OCI-LY1 (cell line): ENCODE measurements at regions not wholly inside any gene's neighbourhood (a gene's known extent, or its start where the extent isn't known, plus 50 kb on each side); places are given as distances from the start of the nearest gene placed in this dataset.

Source experiments
- H2AFZ ChIP-seq: fragments of 200-600 bp; sonication (generic), shearing (Covaris generic); 2 replicates; pipeline ENCODE4 v1.6.0; 2014; ENCODE audit warnings: antibody characterized with exemption, mild to moderate bottlenecking, low read length
- H3F3A ChIP-seq: fragments of 200-600 bp; sonication (generic), shearing (Covaris generic); 2 replicates; pipeline ENCODE4 v1.6.0; 2014; ENCODE audit warnings: mild to moderate bottlenecking, antibody characterized with exemption, low read length, moderate library complexity; ENCODE audit not compliant: insufficient read depth
- H3K27ac ChIP-seq: fragments of 200-600 bp; sonication (generic); 2 replicates; pipeline ENCODE4 v1.5.1; 2014; ENCODE audit warnings: low read length, mixed run types, mild to moderate bottlenecking, low read depth; ENCODE audit not compliant: poor library complexity, severe bottlenecking
- H3K27me3 ChIP-seq: fragments of 200-600 bp; sonication (generic); 2 replicates; pipeline ENCODE4 v1.6.0; 2014; ENCODE audit warnings: antibody characterized with exemption, mild to moderate bottlenecking, low read length, moderate library complexity; ENCODE audit not compliant: insufficient read depth
- H3K36me3 ChIP-seq: fragments of 200-600 bp; sonication (generic); 2 replicates; pipeline ENCODE4 v1.6.1; 2014; ENCODE audit warnings: mild to moderate bottlenecking, antibody characterized with exemption, low read length, moderate library complexity, mixed read lengths; ENCODE audit not compliant: insufficient read depth
- H3K4me1 ChIP-seq: fragments of 200-600 bp; sonication (generic); 2 replicates; pipeline ENCODE4 v1.5.1; 2014; ENCODE audit warnings: mild to moderate bottlenecking, low read length, moderate library complexity; ENCODE audit not compliant: insufficient read depth, severe bottlenecking
- H3K4me2 ChIP-seq: fragments of 200-600 bp; sonication (generic), shearing (Covaris generic); 2 replicates; pipeline ENCODE4 v1.6.1; 2014; ENCODE audit warnings: low read length
- H3K4me3 ChIP-seq: fragments of 200-600 bp; sonication (generic); 2 replicates; pipeline ENCODE4 v1.5.1; 2014; ENCODE audit warnings: low read length, low read depth, mild to moderate bottlenecking, mixed read lengths; ENCODE audit not compliant: poor library complexity, severe bottlenecking
- H3K79me2 ChIP-seq: fragments of 200-600 bp; shearing (Covaris generic); 2 replicates; pipeline ENCODE4 v1.6.1; 2016; ENCODE audit warnings: mixed run types, low read length, mixed read lengths; ENCODE audit not compliant: insufficient read depth
- H3K9ac ChIP-seq: fragments of 200-600 bp; sonication (generic), shearing (Covaris generic); 2 replicates; pipeline ENCODE4 v1.6.1; 2014; ENCODE audit warnings: mild to moderate bottlenecking, low read length, mixed read lengths
- H3K9me2 ChIP-seq: fragments of 200-600 bp; sonication (generic), shearing (Covaris generic); 2 replicates; pipeline ENCODE4 v1.6.1; 2014; ENCODE audit warnings: low read depth, mild to moderate bottlenecking, low read length, mixed read lengths
- H3K9me3 ChIP-seq: fragments of 200-600 bp; shearing (Covaris generic); 2 replicates; pipeline ENCODE4 v1.6.1; 2014; ENCODE audit warnings: low read length, mixed read lengths
- H4K20me1 ChIP-seq: fragments of 200-600 bp; sonication (generic), shearing (Covaris generic); 2 replicates; pipeline ENCODE4 v1.6.0; 2016; ENCODE audit warnings: mild to moderate bottlenecking, low read length; ENCODE audit not compliant: insufficient read depth
- EZH2 ChIP-seq: fragments of 200-600 bp; sonication (generic), shearing (Covaris generic); IDR thresholded peaks from 2 replicates; pipeline ENCODE4 v1.8.0; 2017; ENCODE audit warnings: borderline replicate concordance, mixed run types, mild to moderate bottlenecking, antibody characterized with exemption, low read length, moderate library complexity, mixed read lengths
- TF ChIP-seq, protein P1 (sequence below): fragments of 200-600 bp; sonication (generic), shearing (Covaris generic); IDR thresholded peaks from 2 replicates; pipeline ENCODE4 v1.5.1; 2017; ENCODE audit warnings: mild to moderate bottlenecking, antibody characterized with exemption, low read length, moderate library complexity, mixed read lengths

DNA sequence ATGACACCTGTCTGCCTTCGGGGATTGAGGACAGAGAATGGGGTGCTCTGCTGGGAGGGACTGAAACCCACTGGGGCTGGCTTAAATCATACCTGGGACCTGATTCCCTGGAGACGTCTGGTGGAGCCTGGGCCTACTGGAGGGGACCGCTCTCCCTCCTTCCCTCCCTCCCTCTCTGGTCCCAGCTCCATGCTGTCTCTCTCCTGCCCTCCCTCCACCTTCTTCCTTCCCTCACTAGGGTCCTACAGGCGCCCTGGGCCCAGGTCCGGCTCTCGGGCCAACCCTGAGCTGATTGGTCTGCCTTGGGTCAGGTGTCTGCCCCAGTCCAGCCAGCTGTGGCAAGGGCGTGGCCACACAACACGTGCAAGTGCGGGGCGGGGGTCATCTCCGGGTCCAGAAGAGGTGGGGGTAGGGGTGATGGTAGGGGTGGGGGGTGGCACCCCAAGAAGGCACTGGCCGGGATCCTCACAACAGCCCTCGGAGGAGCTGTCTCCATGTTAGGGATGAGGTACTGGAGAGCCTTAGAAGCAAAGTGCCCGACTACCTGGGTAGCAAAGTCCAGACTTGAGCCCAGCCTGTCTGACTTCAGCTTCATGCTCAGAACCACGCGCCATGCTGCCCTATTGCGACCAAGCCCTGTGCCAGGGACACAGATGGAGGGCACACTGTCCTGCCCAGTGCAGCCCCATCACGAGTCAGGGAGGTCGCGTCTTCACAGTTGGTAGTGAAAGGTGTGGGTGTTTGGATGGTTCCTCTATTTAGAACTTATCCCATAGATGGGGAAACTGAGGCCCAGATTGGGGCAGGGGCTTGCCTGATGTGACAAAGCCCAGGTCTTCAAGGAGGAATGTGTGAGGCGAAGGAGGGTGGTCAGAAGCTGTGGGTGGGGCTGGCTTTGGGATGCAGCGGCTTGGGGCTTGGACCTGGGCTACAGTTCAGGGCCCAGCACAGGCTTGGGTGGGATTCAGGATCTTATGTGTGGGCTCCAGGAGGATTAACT, 574.1 kb downstream of the PTPRU start:
- H3K4me1 ChIP-seq = no peaks in the 10 kb centered on the region
- H3K9me3 ChIP-seq = no peaks in the 10 kb centered on the region
- H3K36me3 ChIP-seq = no peaks in the 10 kb centered on the region
- H4K20me1 ChIP-seq = no peaks in the 10 kb centered on the region
- TF ChIP-seq, protein P1, sequence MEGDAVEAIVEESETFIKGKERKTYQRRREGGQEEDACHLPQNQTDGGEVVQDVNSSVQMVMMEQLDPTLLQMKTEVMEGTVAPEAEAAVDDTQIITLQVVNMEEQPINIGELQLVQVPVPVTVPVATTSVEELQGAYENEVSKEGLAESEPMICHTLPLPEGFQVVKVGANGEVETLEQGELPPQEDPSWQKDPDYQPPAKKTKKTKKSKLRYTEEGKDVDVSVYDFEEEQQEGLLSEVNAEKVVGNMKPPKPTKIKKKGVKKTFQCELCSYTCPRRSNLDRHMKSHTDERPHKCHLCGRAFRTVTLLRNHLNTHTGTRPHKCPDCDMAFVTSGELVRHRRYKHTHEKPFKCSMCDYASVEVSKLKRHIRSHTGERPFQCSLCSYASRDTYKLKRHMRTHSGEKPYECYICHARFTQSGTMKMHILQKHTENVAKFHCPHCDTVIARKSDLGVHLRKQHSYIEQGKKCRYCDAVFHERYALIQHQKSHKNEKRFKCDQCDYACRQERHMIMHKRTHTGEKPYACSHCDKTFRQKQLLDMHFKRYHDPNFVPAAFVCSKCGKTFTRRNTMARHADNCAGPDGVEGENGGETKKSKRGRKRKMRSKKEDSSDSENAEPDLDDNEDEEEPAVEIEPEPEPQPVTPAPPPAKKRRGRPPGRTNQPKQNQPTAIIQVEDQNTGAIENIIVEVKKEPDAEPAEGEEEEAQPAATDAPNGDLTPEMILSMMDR = no peak
- no peak for TF ChIP-seq EZH2
- no peaks in the 10 kb centered on the region for H3K27me3 ChIP-seq
- no peak overlapping the region for H3K4me3 ChIP-seq
- H2AFZ ChIP-seq = no peak overlapping the region
- no peak overlapping the region for H3K9ac ChIP-seq
- no peaks in the 10 kb centered on the region for H3K79me2 ChIP-seq
- H3K4me2 ChIP-seq = no peak overlapping the region
- no peak overlapping the region for H3K27ac ChIP-seq
- no peaks in the 10 kb centered on the region for H3F3A ChIP-seq
- H3K9me2 ChIP-seq = no peaks in the 10 kb centered on the region

DNA sequence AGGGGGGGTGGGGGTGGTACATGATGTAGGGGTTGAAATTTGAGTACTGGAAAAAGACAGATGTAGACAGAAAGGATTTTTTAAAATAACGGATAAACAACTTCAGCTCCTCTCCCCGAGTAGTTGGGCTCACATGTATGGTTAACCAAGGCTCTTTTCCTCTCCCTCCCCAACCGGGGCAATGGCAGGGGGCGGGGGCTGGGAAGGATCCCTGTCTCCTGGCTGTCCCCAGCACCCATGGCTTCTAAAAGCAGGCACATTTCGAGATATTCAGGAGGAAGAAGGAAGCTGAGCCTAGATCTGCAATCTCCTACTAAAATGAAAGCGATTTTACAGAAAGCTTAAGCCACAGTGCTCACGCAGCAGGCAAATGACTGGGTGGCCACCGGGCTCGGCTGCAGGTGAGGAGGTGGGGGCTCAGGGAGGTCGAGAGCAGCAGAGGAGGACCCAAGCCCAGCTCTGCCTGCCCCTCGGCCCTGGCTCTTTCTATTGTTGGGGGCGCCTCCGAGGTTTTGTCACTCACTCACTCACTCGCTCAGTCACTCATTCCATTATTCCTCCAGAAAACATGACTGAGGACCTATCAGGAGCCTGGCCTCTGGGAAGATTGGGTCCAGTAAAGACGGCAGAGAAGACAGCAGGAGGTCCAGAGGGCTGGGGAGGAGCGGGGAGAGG, 573.3 kb downstream of the PTPRU start:
- Histone ChIP-seq H3F3A (no peaks in the 10 kb centered on the region), H2AFZ (no peak overlapping the region), H3K4me3 (no peak overlapping the region), H3K9ac (no peak overlapping the region), H3K9me2 (no peaks in the 10 kb centered on the region), H3K9me3 (no peaks in the 10 kb centered on the region), H3K4me1 (no peaks in the 10 kb centered on the region), H3K4me2 (no peak overlapping the region), H3K36me3 (no peaks in the 10 kb centered on the region), H3K27me3 (no peaks in the 10 kb centered on the region), H3K79me2 (no peaks in the 10 kb centered on the region), H3K27ac (no peak overlapping the region), H4K20me1 (no peaks in the 10 kb centered on the region)
- TF ChIP-seq EZH2 = no peak
- TF ChIP-seq, protein P1 = no peak

DNA sequence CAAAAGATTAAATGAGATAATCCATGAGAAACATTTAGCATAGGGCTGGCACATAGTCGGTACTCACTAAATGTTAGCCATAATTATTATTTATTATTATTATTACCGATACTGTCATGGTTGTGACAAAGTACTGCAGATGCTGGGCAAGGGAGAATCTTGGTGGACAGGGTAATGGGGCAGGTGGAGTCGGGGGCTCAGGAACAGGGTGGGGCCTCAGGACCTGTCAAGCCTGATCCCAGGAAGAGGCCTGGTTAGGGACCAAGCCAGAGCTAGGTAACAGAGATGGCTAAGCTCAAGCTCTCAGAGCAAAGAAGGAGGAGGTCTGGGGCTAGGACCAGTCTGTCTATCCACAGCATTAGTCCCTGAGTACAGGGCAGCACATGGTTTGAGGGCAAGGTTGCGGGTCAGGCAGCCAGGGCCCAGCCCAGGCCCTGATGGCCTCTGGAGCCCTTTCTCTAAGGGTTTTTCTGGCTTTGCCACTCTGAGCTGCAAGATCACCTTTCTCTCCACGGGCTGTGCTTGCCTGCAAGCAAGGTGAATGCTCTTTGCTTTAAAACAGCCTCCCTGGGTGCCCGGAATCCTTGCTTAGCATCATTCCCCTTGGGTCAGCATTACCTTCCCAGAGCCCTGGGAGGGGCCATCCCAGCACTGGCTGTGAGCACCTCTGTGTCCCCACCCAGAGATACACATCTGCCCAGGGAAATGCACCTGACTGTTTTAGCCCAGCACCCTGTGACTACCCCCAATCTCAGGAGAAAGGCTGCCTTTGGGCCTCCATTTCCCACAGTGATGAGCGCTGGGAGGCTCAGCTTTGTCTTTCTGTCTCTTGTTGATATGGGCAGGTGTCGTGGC, 572.0 kb downstream of the PTPRU start:
- Histone ChIP-seq H3K27me3 (no peaks in the 10 kb centered on the region), H3K9ac (no peak overlapping the region)

More for the DNA sequence above, 572.0 kb downstream of the PTPRU start:
- Histone ChIP-seq H3K9me2 (no peaks in the 10 kb centered on the region), H3F3A (no peaks in the 10 kb centered on the region), H3K4me2 (no peak overlapping the region), H3K27ac (no peak overlapping the region), H3K79me2 (no peaks in the 10 kb centered on the region), H3K36me3 (no peaks in the 10 kb centered on the region), H3K9me3 (no peaks in the 10 kb centered on the region), H4K20me1 (no peaks in the 10 kb centered on the region), H3K4me1 (no peaks in the 10 kb centered on the region), H3K4me3 (no peak overlapping the region), H2AFZ (no peak overlapping the region)
- TF ChIP-seq, protein P1 = no peak
- no peak for TF ChIP-seq EZH2
